Keratinocyte (primary cell): ENCODE measurements at regions not wholly inside any gene's neighbourhood (a gene's known extent, or its start where the extent isn't known, plus 50 kb on each side); places are given as distances from the start of the nearest gene placed in this dataset.

Experiments used
- DNase-seq: peaks from one replicate; pipeline ENCODE4 v3.0.0-alpha.2; 2011; ENCODE audit warnings: low read depth, missing footprints, low spot score
- FAIRE-seq: peaks from 2 replicates; lab custom pipeline; 2011; peaks lifted over from hg19 to GRCh38; lab: Jason Lieb, UNC
- H2AFZ ChIP-seq: 2 replicates; pipeline ENCODE4 v1.6.0; 2012; ENCODE audit warnings: low read length, control low read depth, inconsistent platforms; ENCODE audit not compliant: control insufficient read depth
- H3K27ac ChIP-seq: 2 replicates; pipeline ENCODE4 v1.5.1; 2011; ENCODE audit warnings: low read length; ENCODE audit not compliant: control insufficient read depth, insufficient read depth
- H3K27me3 ChIP-seq: 3 replicates; pipeline ENCODE4 v1.6.0; 2011; ENCODE audit warnings: low read length; ENCODE audit not compliant: control insufficient read depth, insufficient read depth; ENCODE audit errors: extremely low read depth
- H3K36me3 ChIP-seq, 2 experiments: 2 replicates in 1 of 2; 3 replicates in 1 of 2; pipeline ENCODE4 v1.5.1; 2011; ENCODE audit warnings: low read length in 2 of 2, mild to moderate bottlenecking in 1 of 2; ENCODE audit not compliant: control insufficient read depth in 2 of 2, insufficient read depth in 2 of 2; ENCODE audit errors: extremely low read depth in 1 of 2
- H3K4me1 ChIP-seq: 3 replicates; pipeline ENCODE4 v1.5.1; 2011; ENCODE audit warnings: low read length; ENCODE audit not compliant: control insufficient read depth, insufficient read depth; ENCODE audit errors: extremely low read depth
- H3K4me2 ChIP-seq: 3 replicates; pipeline ENCODE4 v1.6.0; 2011; ENCODE audit warnings: low read depth, low read length; ENCODE audit not compliant: control insufficient read depth, insufficient read depth; ENCODE audit errors: extremely low read depth
- H3K4me3 ChIP-seq, 3 experiments: fragments of 200-600 bp in 1 of 3; sonication (generic) in 1 of 3; 2 replicates in 2 of 3; 3 replicates in 1 of 3; pipeline ENCODE4 v1.5.1; 2011 to 2016; ENCODE audit warnings: low read length in 3 of 3, mild to moderate bottlenecking in 3 of 3, control low read depth in 2 of 3, inconsistent platforms in 1 of 3, low read depth in 1 of 3, mixed read lengths in 1 of 3, mixed run types in 1 of 3, moderate library complexity in 1 of 3; ENCODE audit not compliant: control insufficient read depth in 2 of 3, insufficient read depth in 2 of 3; ENCODE audit errors: extremely low read depth in 1 of 3
- H3K79me2 ChIP-seq: 2 replicates; pipeline ENCODE4 v1.6.0; 2012; ENCODE audit warnings: low read length; ENCODE audit not compliant: control insufficient read depth, insufficient read depth
- H3K9ac ChIP-seq: 3 replicates; pipeline ENCODE4 v1.6.0; 2011; ENCODE audit warnings: low read length; ENCODE audit not compliant: control insufficient read depth, insufficient read depth; ENCODE audit errors: extremely low read depth
- H3K9me1 ChIP-seq: 3 replicates; pipeline ENCODE4 v1.6.0; 2011; ENCODE audit warnings: low read length; ENCODE audit not compliant: control insufficient read depth, insufficient read depth; ENCODE audit errors: extremely low read depth
- H3K9me3 ChIP-seq: 2 replicates; pipeline ENCODE4 v1.5.1; 2012; ENCODE audit warnings: low read depth, low read length; ENCODE audit not compliant: control insufficient read depth
- H4K20me1 ChIP-seq: 3 replicates; pipeline ENCODE4 v1.6.0; 2011; ENCODE audit warnings: low read length; ENCODE audit not compliant: control insufficient read depth, insufficient read depth; ENCODE audit errors: extremely low read depth
- CTCF ChIP-seq, 3 experiments: IDR thresholded peaks in 1 of 3; conservative IDR thresholded peaks in 1 of 3; optimal IDR thresholded peaks in 1 of 3; 2 replicates in 2 of 3; 3 replicates in 1 of 3; pipeline versions ENCODE3 to v1.5.1; 2011; ENCODE audit warnings: low read length in 3 of 3, mild to moderate bottlenecking in 3 of 3, moderate library complexity in 2 of 3, control low read depth in 1 of 3, inconsistent platforms in 1 of 3; ENCODE audit not compliant: insufficient read depth in 2 of 3; ENCODE audit errors: extremely low read depth in 1 of 3
- EZH2 ChIP-seq: IDR thresholded peaks from one replicate; pipeline ENCODE4 v1.6.1; 2012; ENCODE audit warnings: inconsistent platforms, mild to moderate bottlenecking, low read length, moderate library complexity
- dilution Hi-C: fragments of 300-500 bp; cut with MboI; formaldehyde crosslinking; loops from one replicate; pipeline ENCODE4 v1.7.0; 2020; ENCODE audit warnings: low sequenced_read_pairs; ENCODE audit not compliant: extremely low pct_ligation_motif_present

DNA sequence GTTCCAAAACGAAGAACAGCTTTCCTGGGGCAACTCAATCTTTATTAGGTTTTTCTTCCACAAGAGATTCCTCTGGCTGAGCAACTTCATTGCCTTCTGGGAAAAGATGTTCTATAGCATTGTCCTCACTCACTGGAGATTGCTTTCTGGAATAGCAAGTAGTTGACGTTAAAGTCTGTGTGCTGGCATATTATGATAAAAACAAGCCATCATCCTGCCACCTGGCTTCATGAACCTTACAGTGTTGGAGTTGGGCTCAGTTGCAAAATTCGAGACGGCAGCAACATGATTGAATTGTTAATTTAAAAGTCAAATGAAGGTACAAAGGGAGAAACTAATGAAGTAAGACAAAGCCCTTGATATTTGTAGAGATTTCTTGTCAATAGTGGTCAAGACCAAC is 140.5 kb upstream of the PEX5L start:
- dilution Hi-C loops = no loop called here

DNA sequence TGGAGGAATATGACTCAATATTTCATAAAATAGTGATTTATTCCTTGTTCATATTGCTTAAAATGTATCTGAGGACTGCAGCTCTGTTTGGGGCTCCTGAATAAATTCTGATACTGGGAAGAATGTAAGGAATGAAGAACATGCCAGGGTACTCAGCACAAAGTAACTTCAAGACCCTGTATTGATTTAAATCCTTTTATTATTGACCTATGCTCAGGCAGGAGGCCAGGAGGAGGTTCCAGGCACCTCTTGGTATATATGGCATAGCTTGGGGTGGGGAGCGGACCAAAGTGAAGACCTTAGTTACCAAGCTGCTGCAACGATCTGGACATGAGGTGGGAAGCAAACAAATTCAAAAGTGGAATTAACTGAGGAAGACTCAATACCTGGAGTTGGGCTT is 142.8 kb upstream of the PEX5L start:
- no peaks in the 10 kb centered on the region for H3K4me1 ChIP-seq

More for the DNA sequence above, 140.5 kb upstream of the PEX5L start:
- no peaks in the 10 kb centered on the region for H4K20me1 ChIP-seq
- no peak overlapping the region for H3K4me2 ChIP-seq
- no peaks in the 10 kb centered on the region for H3K79me2 ChIP-seq
- H3K36me3 ChIP-seq = no peaks in the 10 kb centered on the region
- FAIRE-seq (no peak), DNase-seq (no peak)
- no peaks in the 10 kb centered on the region for H3K27me3 ChIP-seq
- H3K9me1 ChIP-seq = no peaks in the 10 kb centered on the region
- no peaks in the 10 kb centered on the region for H3K9me3 ChIP-seq
- H3K27ac ChIP-seq = no peak overlapping the region
- H3K4me3 ChIP-seq = no peak overlapping the region
- TF ChIP-seq EZH2 = no peak
- no peaks in the 10 kb centered on the region for H3K4me1 ChIP-seq
- H3K9ac ChIP-seq = no peak overlapping the region
- H2AFZ ChIP-seq = no peak overlapping the region

More for the DNA sequence above, 142.8 kb upstream of the PEX5L start:
- no peak for TF ChIP-seq EZH2
- no peak for TF ChIP-seq CTCF (optimal IDR thresholded peaks at IDR 0.05 in 1 of 3, IDR thresholded peaks at IDR 0.05 in 1 of 3, conservative IDR thresholded peaks at IDR 0.05 in 1 of 3; ENCODE audit: extremely low read depth in 1 of 3, insufficient read depth in 2 of 3, low read length in 3 of 3)
- Histone ChIP-seq H4K20me1 (no peaks in the 10 kb centered on the region), H3K27me3 (no peaks in the 10 kb centered on the region), H3K9me1 (no peaks in the 10 kb centered on the region), H3K9ac (no peak overlapping the region), H3K36me3 (no peaks in the 10 kb centered on the region), H3K27ac (no peak overlapping the region), H3K79me2 (no peaks in the 10 kb centered on the region), H3K4me2 (no peak overlapping the region), H3K4me3 (no peak overlapping the region), H2AFZ (no peak overlapping the region), H3K9me3 (no peaks in the 10 kb centered on the region)
- DNase-seq (no peak), FAIRE-seq (no peak)
- dilution Hi-C loops = no loop called here
